Tibial nerve (tissue), 4 donors: ENCODE measurements at regions not wholly inside any gene's neighbourhood (a gene's known extent, or its start where the extent isn't known, plus 50 kb on each side); places are given as distances from the start of the nearest gene placed in this dataset.

Experiments
- DNase-seq, 2 donors: peaks; one replicate each; pipeline ENCODE4 v3.0.0-alpha.2; 2019; ENCODE audit warnings: low spot score in 2 of 2
- H3K27ac ChIP-seq, 4 donors: fragments of 200-600 bp; sonication (generic) in 3 of 4; one replicate each; pipeline ENCODE4 v1.5.1; 2017 to 2019; ENCODE audit warnings: mild to moderate bottlenecking in 1 of 4
- H3K27me3 ChIP-seq, 2 donors: fragments of 200-600 bp; sonication (generic) in 1 of 2; one replicate each; pipeline versions ENCODE4 v1.5.1 to v1.6.0; 2017 to 2019
- H3K36me3 ChIP-seq, 3 donors: fragments of 200-600 bp; sonication (generic); one replicate each; pipeline ENCODE4 v1.5.1; 2018 to 2019
- H3K4me1 ChIP-seq, 4 donors: fragments of 200-600 bp; sonication (generic) in 3 of 4; one replicate each; pipeline ENCODE4 v1.5.1; 2017 to 2019
- H3K4me3 ChIP-seq, 4 donors: fragments of 200-600 bp; sonication (generic) in 3 of 4; one replicate each; pipeline ENCODE4 v1.5.1; 2017 to 2019; ENCODE audit warnings: mild to moderate bottlenecking in 1 of 4, moderate library complexity in 1 of 4
- H3K9me3 ChIP-seq, 4 donors: fragments of 200-600 bp; sonication (generic) in 3 of 4; one replicate each; pipeline ENCODE4 v1.5.1; 2017 to 2019
- EP300 ChIP-seq, 2 donors: sonication (generic); formaldehyde crosslinking; IDR thresholded peaks; one replicate each; pipeline ENCODE4 v1.6.1; 2017; ENCODE audit warnings: antibody characterized with exemption in 2 of 2, mild to moderate bottlenecking in 1 of 2
- POLR2A ChIP-seq, 2 donors: fragments of 450-650 bp; IDR thresholded peaks; one replicate each; pipeline ENCODE4 v1.6.1; 2017; ENCODE audit warnings: antibody characterized with exemption in 2 of 2, mild to moderate bottlenecking in 2 of 2, moderate library complexity in 2 of 2
- WGBS, 2 donors: methylation state at CpG; one replicate each; pipeline ENCODE4 v1.1.5; 2018; 5-methylcytosine and 5-hydroxymethylcytosine counted together
- TF ChIP-seq, protein P1 (sequence below), 5 experiments: fragments of 200-600 bp in 3 of 5; fragments of 450-650 bp in 2 of 5; sonication (generic) in 3 of 5; IDR thresholded peaks; one replicate each; pipeline ENCODE4 v1.5.1; 2016 to 2019; ENCODE audit warnings: antibody characterized with exemption in 5 of 5, mild to moderate bottlenecking in 3 of 5, moderate library complexity in 2 of 5

DNA sequence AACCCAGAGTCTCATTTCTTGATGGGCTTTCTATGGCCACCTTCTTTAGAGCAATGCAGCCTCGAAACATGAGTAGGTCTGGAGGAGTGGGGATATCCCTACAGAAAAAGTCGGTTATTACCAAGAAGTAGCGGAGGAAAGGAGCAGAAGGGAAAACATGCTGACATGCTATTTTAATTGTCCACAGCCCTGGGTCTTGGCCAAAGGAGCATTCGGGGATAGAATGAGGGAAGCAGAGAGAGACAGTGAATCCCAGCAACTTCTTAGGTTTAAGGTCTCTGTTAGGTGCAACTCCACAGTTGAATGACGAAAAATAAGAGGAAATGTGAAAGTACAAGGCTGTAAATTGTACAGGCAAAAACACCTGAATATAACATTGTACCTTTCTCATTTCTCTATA lies 506.7 kb upstream of the CDH18 start:
- Histone ChIP-seq H3K4me3 (no peak overlapping the region), H3K36me3 (no peaks in the 10 kb centered on the region), H3K4me1 (no peaks in the 10 kb centered on the region), H3K9me3 (no peaks in the 10 kb centered on the region), H3K27ac (no peak overlapping the region), H3K27me3 (no peaks in the 10 kb centered on the region)
- 87 to 88% methylated on average over 5 of the region's 5 CpGs for WGBS, 2 donors
- no peak for DNase-seq
- TF ChIP-seq POLR2A (IDR thresholded peaks at IDR 0.05), result no peak
- no peak for TF ChIP-seq EP300 (IDR thresholded peaks at IDR 0.05)
- TF ChIP-seq, protein P1, sequence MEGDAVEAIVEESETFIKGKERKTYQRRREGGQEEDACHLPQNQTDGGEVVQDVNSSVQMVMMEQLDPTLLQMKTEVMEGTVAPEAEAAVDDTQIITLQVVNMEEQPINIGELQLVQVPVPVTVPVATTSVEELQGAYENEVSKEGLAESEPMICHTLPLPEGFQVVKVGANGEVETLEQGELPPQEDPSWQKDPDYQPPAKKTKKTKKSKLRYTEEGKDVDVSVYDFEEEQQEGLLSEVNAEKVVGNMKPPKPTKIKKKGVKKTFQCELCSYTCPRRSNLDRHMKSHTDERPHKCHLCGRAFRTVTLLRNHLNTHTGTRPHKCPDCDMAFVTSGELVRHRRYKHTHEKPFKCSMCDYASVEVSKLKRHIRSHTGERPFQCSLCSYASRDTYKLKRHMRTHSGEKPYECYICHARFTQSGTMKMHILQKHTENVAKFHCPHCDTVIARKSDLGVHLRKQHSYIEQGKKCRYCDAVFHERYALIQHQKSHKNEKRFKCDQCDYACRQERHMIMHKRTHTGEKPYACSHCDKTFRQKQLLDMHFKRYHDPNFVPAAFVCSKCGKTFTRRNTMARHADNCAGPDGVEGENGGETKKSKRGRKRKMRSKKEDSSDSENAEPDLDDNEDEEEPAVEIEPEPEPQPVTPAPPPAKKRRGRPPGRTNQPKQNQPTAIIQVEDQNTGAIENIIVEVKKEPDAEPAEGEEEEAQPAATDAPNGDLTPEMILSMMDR (IDR thresholded peaks at IDR 0.05), result no peak

GRCh38 chr5:20486826-20487225 lies 498.8 kb upstream of the CDH18 start:
- Histone ChIP-seq H3K27me3 (no peaks in the 10 kb centered on the region), H3K4me1 (no peaks in the 10 kb centered on the region), H3K4me3 (no peak overlapping the region), H3K27ac (no peak overlapping the region), H3K9me3 (no peaks in the 10 kb centered on the region), H3K36me3 (no peaks in the 10 kb centered on the region)
- TF ChIP-seq EP300 (IDR thresholded peaks at IDR 0.05) (no peak), POLR2A (IDR thresholded peaks at IDR 0.05) (no peak)
- TF ChIP-seq, protein P1 (IDR thresholded peaks at IDR 0.05), result no peak
- DNase-seq, result no peak
- WGBS, 2 donors, result 71 to 74% methylated on average over 4 of the region's 4 CpGs

GRCh38 chr5:20476016-20476415 lies 488.0 kb upstream of the CDH18 start:
- H3K4me1 ChIP-seq, result no peaks in the 10 kb centered on the region
- no peaks in the 10 kb centered on the region for H3K27me3 ChIP-seq
- H3K4me3 ChIP-seq, result no peak overlapping the region
- H3K36me3 ChIP-seq, result no peaks in the 10 kb centered on the region
- 84 to 93% methylated on average over 1 of the region's 1 CpG for WGBS, 2 donors
- no peak overlapping the region for H3K27ac ChIP-seq
- H3K9me3 ChIP-seq, result no peaks in the 10 kb centered on the region
- TF ChIP-seq EP300 (IDR thresholded peaks at IDR 0.05) (no peak), POLR2A (IDR thresholded peaks at IDR 0.05) (no peak)
- TF ChIP-seq, protein P1 (IDR thresholded peaks at IDR 0.05), result no peak
- DNase-seq, result no peak

- Histone ChIP-seq H3K4me3 (no peak overlapping the region), H3K9me3 (no peaks in the 10 kb centered on the region), H3K36me3 (no peaks in the 10 kb centered on the region), H3K27ac (no peak overlapping the region), H3K27me3 (no peaks in the 10 kb centered on the region), H3K4me1 (no peaks in the 10 kb centered on the region)
- TF ChIP-seq EP300 (IDR thresholded peaks at IDR 0.05) (no peak), POLR2A (IDR thresholded peaks at IDR 0.05) (no peak)
- TF ChIP-seq, protein P1 (IDR thresholded peaks at IDR 0.05), result no peak
- DNase-seq, result no peak
- WGBS, 2 donors, result 95 to 98% methylated on average over 1 of the region's 1 CpG
Measured at GRCh38 chr5:20470997-20471396, 483.0 kb upstream of the CDH18 start.

DNA sequence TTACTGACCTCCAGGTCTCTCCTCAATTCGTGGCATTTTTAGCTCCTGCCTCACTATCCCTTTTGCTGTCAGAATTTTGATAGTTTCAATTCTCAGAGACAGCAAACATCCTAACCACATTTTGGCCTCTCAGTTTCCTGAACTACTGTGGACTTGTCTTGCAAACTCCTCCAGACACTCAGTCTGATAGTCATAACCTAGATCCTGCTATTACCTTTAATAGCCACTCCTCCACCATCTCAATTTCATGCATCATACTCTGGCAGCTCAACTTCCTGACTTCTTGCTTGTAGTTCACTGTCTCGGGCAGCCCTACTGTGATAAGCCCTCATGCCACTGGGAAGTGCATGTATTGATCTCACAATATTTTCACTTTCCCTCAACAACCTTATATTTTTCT lies 481.8 kb upstream of the CDH18 start:
- no peaks in the 10 kb centered on the region for H3K36me3 ChIP-seq
- H3K27me3 ChIP-seq, result no peaks in the 10 kb centered on the region
- H3K4me1 ChIP-seq, result no peaks in the 10 kb centered on the region
- H3K27ac ChIP-seq, result no peak overlapping the region
- 69 to 73% methylated on average over 2 of the region's 2 CpGs for WGBS, 2 donors
- no peak overlapping the region for H3K4me3 ChIP-seq
- TF ChIP-seq POLR2A (IDR thresholded peaks at IDR 0.05) (no peak), EP300 (IDR thresholded peaks at IDR 0.05) (no peak)
- TF ChIP-seq, protein P1 (IDR thresholded peaks at IDR 0.05), result no peak
- no peaks in the 10 kb centered on the region for H3K9me3 ChIP-seq
- DNase-seq, result no peak
